Kasumi-1 (cell line): ENCODE measurements at regions not wholly inside any gene's neighbourhood (a gene's known extent, or its start where the extent isn't known, plus 50 kb on each side); places are given as distances from the start of the nearest gene placed in this dataset.

Experiments used
- DNase-seq, 2 experiments: peaks; one replicate each; lab custom pipeline; 2025; lab: John Stamatoyannopoulos, UW

GRCh38 chrX:122771933-122772332, 412.1 kb upstream of the GRIA3 start:
- peak; percentile 27 to 35 for DNase-seq

GRCh38 chrX:122777766-122778165, 406.3 kb upstream of the GRIA3 start:
- peak in 1 of 2 experiments; percentile 16 for DNase-seq

- no peak for DNase-seq
Observed at GRCh38 chrX:122783918-122784317, 400.2 kb upstream of the GRIA3 start.

GRCh38 chrX:122787231-122787630, 396.8 kb upstream of the GRIA3 start:
- no peak for DNase-seq

GRCh38 chrX:122788216-122788615, 395.9 kb upstream of the GRIA3 start:
- no peak for DNase-seq

GRCh38 chrX:122790376-122791095, 393.5 kb upstream of the GRIA3 start:
- no peak for DNase-seq

GRCh38 chrX:122813876-122814275, 370.2 kb upstream of the GRIA3 start:
- no peak for DNase-seq

- DNase-seq, result no peak
Observed at GRCh38 chrX:122816288-122816687, 367.8 kb upstream of the GRIA3 start.

GRCh38 chrX:122817321-122817955, 366.6 kb upstream of the GRIA3 start:
- DNase-seq, result no peak

GRCh38 chrX:122818068-122818467, 366.0 kb upstream of the GRIA3 start:
- no peak for DNase-seq

- no peak for DNase-seq
Observed at GRCh38 chrX:122833230-122833629, 350.8 kb upstream of the GRIA3 start.

- DNase-seq, result no peak
Observed at GRCh38 chrX:122835886-122836285, 348.2 kb upstream of the GRIA3 start.

- no peak for DNase-seq
Observed at GRCh38 chrX:122850326-122850725, 333.8 kb upstream of the GRIA3 start.

- DNase-seq, result no peak
Observed at GRCh38 chrX:122856205-122856604, 327.9 kb upstream of the GRIA3 start.

- no peak for DNase-seq
Observed at GRCh38 chrX:122857734-122858133, 326.3 kb upstream of the GRIA3 start.

- no peak for DNase-seq
Observed at GRCh38 chrX:122863067-122863466, 321.0 kb upstream of the GRIA3 start.

GRCh38 chrX:122866532-122866931, 317.5 kb upstream of the GRIA3 start:
- DNase-seq, result no peak

GRCh38 chrX:122868631-122869030, 315.4 kb upstream of the GRIA3 start:
- DNase-seq, result no peak

- no peak for DNase-seq
Observed at GRCh38 chrX:122869171-122869570, 314.9 kb upstream of the GRIA3 start.

- DNase-seq, result no peak
Observed at GRCh38 chrX:122878269-122878668, 305.8 kb upstream of the GRIA3 start.

- DNase-seq, result no peak
Observed at GRCh38 chrX:122880952-122881351, 303.1 kb upstream of the GRIA3 start.

GRCh38 chrX:122890729-122891128, 293.3 kb upstream of the GRIA3 start:
- DNase-seq, result no peak

GRCh38 chrX:122906726-122907125, 277.4 kb upstream of the GRIA3 start:
- DNase-seq, result no peak

- no peak for DNase-seq
Observed at GRCh38 chrX:122907375-122907774, 276.7 kb upstream of the GRIA3 start.
